ENCODE measurements at regions not wholly inside any gene's neighbourhood (a gene's known extent, or its start where the extent isn't known, plus 50 kb on each side); places are given as distances from the start of the nearest gene placed in this dataset.
"Not testable (repeated sequence)": the region's sequence is repeated elsewhere in the genome, so short reads cannot be mapped to it uniquely, and the experiment has no call there.

- DNase-seq = no peak
Observed at GRCh38 chr3:6667354-6667753, 193.6 kb upstream of the GRM7 start.

- DNase-seq = no peak
Observed at GRCh38 chr3:6671363-6671762, 189.6 kb upstream of the GRM7 start.

GRCh38 chr3:6679510-6679909, 181.4 kb upstream of the GRM7 start:
- DNase-seq = no peak

GRCh38 chr3:6680119-6680806, 180.7 kb upstream of the GRM7 start:
- no peak for DNase-seq

GRCh38 chr3:6697285-6697684, 163.6 kb upstream of the GRM7 start:
- DNase-seq = no peak

- no peak for DNase-seq
Observed at GRCh38 chr3:6697722-6698121, 163.2 kb upstream of the GRM7 start.

GRCh38 chr3:6704817-6705216, 156.1 kb upstream of the GRM7 start:
- not testable (repeated sequence) for DNase-seq

- DNase-seq = no peak
Observed at GRCh38 chr3:6706777-6707176, 154.1 kb upstream of the GRM7 start.

- no peak for DNase-seq
Observed at GRCh38 chr3:6709178-6709577, 151.7 kb upstream of the GRM7 start.

- DNase-seq = no peak
Observed at GRCh38 chr3:6714962-6715361, 146.0 kb upstream of the GRM7 start.

- no peak for DNase-seq
Observed at GRCh38 chr3:6716420-6716819, 144.5 kb upstream of the GRM7 start.

- no peak for DNase-seq
Observed at GRCh38 chr3:6717026-6717943, 143.6 kb upstream of the GRM7 start.

GRCh38 chr3:6719999-6720398, 140.9 kb upstream of the GRM7 start:
- DNase-seq = no peak

- no peak for DNase-seq
Observed at GRCh38 chr3:6721491-6721890, 139.4 kb upstream of the GRM7 start.

GRCh38 chr3:6723205-6723604, 137.7 kb upstream of the GRM7 start:
- DNase-seq = no peak

GRCh38 chr3:6726811-6727210, 134.1 kb upstream of the GRM7 start:
- DNase-seq = no peak

- DNase-seq = no peak
Observed at GRCh38 chr3:6732807-6733206, 128.1 kb upstream of the GRM7 start.

- DNase-seq = no peak
Observed at GRCh38 chr3:6733699-6734394, 127.1 kb upstream of the GRM7 start.

GRCh38 chr3:6734395-6734746, 126.5 kb upstream of the GRM7 start:
- no peak for DNase-seq

GRCh38 chr3:6736836-6737629, 123.9 kb upstream of the GRM7 start:
- no peak for DNase-seq

GRCh38 chr3:6737630-6738029, 123.3 kb upstream of the GRM7 start:
- DNase-seq = no peak

- no peak for DNase-seq
Observed at GRCh38 chr3:6739288-6739687, 121.6 kb upstream of the GRM7 start.

All from stimulated activated CD4-positive, alpha-beta T cell treated with anti-CD3 and anti-CD28 coated beads, Interleukin-1b, Interleukin-23, amount 100 ng/mL, for 48 hours (primary cell).